A673 (cell line): ENCODE measurements at regions not wholly inside any gene's neighbourhood (a gene's known extent, or its start where the extent isn't known, plus 50 kb on each side); places are given as distances from the start of the nearest gene placed in this dataset.

Experiments used
- CTCF ChIP-seq: fragments of 300-800, 200-600 bp; sonication (generic); conservative IDR thresholded peaks from 2 replicates; pipeline ENCODE4 v1.5.1; 2017; ENCODE audit warnings: low read depth, mild to moderate bottlenecking, antibody characterized with exemption, low read length, moderate library complexity, mixed read lengths
- EZH2 ChIP-seq: fragments of 200-600 bp; sonication (generic); IDR thresholded peaks from 2 replicates; pipeline ENCODE4 v1.6.1; 2017; ENCODE audit warnings: borderline replicate concordance, low read depth, mild to moderate bottlenecking, mixed read lengths, antibody characterized with exemption, low read length; ENCODE audit not compliant: poor library complexity, severe bottlenecking

- TF ChIP-seq CTCF (no peak), EZH2 (no peak)
These were observed 276.9 kb upstream of the SPHKAP start for GRCh38 chr2:228458364-228458763.
